Fibroblast of gingiva (primary cell): ENCODE measurements at regions not wholly inside any gene's neighbourhood (a gene's known extent, or its start where the extent isn't known, plus 50 kb on each side); places are given as distances from the start of the nearest gene placed in this dataset.
A peak's percentile ranks its signal among the peaks of the same experiment; 100 is the strongest.

Source experiments
- DNase-seq: peaks from one replicate; pipeline ENCODE4 v3.0.0-alpha.2; 2011; ENCODE audit warnings: low read depth

DNA sequence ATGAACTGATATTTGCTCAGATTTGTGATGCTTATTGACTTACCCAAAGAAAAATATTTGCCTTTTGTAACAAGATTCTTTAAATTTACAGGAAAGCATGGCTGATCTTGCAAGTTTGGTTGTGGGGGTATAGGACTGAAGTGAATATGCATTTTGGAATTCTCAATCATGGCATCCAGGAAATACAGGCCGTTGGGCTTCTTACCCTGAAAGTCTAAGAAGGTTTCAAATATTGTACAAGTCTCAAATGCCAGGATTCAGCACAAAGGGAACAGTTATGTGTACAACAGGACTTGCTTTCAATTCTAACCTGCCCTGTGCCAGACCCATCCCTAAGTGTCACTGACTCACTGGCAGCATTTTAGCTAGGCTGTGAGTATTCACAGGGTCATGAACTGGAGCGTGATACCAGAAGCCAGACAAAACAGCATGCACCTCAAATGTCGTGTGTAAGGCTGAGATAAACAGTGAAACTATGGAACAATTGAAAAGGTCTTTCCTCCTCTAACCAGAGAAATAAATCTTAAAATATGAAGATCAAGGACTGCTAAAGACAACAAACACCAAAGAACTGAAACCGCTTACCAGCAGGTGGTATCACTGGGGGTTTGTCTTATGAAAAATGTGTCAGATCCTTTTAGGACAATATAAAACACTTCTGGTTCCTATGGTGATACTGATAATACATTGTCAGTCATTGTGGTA, 168.6 kb upstream of the RGMB start:
- DNase-seq = no peak

DNA sequence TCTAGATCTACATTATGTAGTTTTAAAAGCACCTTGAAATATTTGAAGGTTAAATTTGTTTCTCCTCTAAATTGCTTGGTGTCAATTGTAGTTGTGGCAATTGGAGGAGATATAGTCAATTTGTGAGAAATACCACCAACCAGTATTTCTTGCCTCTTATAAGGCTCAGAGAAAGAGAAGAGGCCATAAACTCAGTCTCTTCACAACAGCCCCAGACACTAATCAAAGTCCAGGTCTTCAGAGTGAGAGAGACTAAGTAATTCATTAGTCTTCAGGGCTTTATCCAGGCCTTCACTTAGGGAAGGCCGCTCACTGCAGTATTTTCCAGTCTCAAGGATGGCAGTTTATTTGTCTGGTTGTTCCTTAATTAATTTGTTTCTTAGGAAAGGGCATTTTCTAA, 168.0 kb upstream of the RGMB start:
- DNase-seq = no peak

DNA sequence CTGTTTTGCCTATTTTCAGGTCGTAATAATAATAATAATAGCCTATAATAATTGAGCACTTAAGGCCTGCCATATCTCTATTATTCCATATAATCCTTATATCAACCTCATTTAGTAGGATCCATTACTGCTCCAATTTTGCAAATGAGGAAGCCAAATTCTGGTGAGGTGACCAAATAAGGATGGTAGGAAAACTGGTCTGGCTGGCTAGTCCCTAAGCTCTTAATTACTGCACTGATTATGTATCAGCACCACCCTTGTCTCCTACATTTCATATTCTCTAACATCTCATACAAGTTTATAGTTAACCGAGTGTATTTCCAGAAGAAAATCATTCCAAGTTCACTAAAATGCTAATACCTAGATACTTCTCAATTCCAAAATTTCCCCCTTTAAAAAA, 166.5 kb upstream of the RGMB start:
- DNase-seq = no peak

DNA sequence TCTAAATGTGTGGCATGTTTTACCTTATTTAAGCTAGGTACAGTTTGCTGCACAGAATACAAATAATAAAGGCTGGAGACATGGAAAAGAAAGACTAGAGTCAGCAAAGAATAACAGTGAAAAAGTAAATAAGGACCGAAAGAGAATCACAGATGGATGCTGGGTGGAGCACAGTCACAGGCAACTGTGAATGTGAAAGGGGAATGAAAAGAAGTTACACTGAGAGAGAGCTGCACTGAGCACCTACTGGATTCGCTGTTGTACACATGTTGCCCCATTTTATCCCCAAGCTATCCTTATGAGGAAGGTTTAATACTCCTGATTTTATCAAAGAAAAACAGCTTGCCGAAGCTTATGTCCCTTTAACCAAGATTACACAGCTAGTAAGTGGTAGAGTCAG, 165.4 kb upstream of the RGMB start:
- DNase-seq = no peak

DNA sequence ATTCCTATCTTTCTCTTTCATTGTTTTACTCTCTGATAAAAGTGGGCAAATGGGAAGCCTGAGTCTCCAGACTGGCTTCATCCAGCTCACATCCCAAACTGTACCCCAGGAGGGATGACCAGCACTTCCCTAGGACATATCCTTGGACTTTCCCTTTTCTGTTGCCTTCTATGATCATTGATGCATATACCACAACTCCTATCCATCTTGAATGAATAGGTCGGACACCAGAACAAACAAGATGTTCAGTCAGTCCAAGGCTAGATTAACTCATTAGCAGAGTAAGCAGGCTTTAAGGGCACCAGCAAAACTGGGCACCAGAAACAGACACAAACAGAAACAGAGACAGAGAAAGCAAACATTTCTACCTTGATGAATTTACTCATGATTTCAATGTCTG, 159.1 kb upstream of the RGMB start:
- DNase-seq = no peak

- no peak for DNase-seq
These were observed 151.6 kb upstream of the RGMB start for GRCh38 chr5:98621821-98622220.

DNA sequence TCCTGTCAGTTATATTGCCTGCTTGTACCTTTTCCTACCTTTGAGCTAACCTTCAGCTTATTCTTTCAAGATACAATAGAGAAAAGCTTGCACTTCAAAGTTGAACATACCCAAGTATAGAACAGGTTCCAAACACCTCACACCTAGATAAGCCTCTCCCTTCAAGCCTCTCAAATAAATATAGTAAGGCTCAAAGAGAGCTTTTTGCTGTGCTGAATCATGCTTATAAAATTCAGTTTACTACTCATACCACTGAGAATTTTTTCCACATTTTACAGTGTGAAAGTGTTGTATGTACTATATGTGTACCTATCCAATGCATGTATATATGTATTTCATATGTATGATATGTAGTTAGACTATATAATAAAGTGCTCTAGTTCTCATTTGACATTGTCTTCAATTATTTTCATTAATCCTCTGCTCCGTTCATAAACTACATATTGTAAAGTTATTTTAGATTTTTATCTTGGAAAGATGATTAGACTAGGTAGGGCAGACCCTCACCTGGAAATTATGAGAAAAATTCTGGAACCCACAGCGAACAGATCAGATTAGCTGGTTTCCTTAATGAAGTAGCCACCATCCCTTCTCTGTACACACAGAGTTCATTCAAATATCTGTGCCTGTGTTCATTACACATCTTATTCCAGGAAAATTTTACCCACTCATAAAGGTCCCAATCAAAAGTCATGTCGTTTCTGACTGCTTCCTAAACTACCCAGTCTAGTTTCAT, 149.2 kb upstream of the RGMB start:
- DNase-seq = no peak

- DNase-seq = no peak
These were observed 146.3 kb upstream of the RGMB start for GRCh38 chr5:98627121-98627520.

DNA sequence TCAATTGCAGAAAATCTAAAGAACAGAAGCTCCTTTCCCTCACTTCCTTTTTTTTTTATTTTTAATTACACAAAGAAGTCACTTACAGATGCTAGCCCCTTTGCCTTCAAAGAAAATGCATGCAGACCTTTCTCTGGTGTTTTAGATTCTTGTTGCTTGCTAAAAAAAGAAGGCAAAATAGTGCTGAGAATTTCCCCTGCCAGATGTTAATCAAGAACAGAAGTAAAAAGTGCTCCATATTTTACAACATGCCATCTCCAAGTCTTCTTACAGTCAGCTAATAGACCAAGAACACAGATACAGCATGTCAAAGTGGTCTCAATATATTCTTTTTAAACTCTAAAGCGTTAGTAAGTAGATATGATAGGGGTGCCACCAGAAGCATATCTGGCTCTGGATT, 142.8 kb upstream of the RGMB start:
- peak; percentile 18 for DNase-seq

DNA sequence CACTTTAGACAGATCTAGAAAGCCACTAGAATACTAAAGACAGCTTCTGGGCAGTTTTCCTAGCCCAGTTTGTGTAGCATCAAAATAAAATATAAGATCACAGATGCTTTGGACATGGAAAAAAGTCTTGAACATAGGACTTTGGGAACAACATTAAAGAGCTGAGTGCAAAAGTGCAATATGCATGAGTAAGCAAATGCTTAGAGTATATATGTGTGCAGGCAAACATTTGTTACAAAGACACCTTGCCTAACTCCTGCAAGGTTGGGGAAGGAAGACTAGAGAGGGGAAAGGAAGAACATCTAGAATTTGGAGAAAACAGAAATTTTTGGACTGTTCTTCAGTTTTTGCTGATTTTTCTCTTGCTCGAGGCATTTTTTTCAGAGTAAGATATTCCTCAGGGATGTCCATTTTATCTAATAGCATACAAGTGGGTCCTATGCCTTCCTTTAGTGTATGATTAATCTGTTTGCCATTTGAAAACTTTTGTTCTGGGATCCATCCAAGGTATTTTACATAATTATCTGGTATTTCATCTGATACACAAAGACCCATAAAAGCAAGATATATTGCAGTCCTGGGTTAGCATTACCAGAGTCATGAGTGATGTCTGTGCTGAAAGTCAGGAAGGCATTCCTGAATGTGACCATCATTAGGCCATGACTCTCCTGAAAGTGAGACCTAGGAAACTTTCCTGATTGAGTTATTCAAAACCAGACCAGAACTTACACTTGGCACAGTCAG, 142.0 kb upstream of the RGMB start:
- DNase-seq = peak; percentile 82

DNA sequence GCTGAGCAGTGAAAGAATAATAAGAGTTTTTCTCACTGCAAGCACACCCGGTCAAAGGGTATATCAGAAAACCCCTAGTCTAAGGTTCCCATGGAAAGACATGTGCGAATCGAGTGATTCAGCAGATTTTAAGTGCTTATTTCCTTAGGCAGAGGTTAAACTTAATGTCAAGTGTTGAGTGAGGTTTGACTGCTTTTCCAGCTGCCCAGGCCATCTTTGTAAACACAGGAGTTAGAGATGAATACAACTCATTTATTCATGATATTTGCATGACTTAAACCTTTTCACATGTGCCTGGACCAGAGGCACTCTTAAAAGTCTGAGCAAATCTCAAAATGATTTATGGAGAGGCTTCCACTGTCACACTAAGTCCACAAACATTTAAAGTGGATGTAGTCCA, 137.8 kb upstream of the RGMB start:
- no peak for DNase-seq

GRCh38 chr5:98637116-98637515, 136.3 kb upstream of the RGMB start:
- no peak for DNase-seq

- no peak for DNase-seq
These were observed 135.9 kb upstream of the RGMB start for GRCh38 chr5:98637557-98637956.

- no peak for DNase-seq
These were observed 135.4 kb upstream of the RGMB start for GRCh38 chr5:98638111-98638510.

- DNase-seq = no peak
These were observed 134.8 kb upstream of the RGMB start for GRCh38 chr5:98638701-98639100.

GRCh38 chr5:98639274-98639673, 134.2 kb upstream of the RGMB start:
- no peak for DNase-seq

DNA sequence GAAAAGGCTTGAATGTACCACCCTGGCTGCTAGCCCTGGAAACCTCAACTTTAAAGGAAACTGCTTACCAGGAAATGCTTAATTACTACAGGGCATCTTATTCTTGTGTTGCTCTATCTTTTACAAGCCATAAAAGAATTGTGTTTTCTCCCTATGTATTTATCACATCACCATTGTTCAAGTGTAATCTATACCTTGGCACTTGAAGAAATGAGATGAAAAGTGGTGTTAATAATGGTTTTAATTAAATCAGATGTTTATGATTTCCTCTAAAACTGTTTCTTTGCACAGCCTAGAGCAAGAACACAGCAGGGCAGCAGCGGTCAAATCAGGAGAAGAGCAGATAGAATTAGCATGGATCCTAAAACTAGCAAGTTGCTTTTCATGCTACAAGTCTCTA, 131.8 kb upstream of the RGMB start:
- no peak for DNase-seq

GRCh38 chr5:98643569-98643968, 129.9 kb upstream of the RGMB start:
- no peak for DNase-seq

- DNase-seq = no peak
These were observed 121.7 kb upstream of the RGMB start for GRCh38 chr5:98651715-98652114.

DNA sequence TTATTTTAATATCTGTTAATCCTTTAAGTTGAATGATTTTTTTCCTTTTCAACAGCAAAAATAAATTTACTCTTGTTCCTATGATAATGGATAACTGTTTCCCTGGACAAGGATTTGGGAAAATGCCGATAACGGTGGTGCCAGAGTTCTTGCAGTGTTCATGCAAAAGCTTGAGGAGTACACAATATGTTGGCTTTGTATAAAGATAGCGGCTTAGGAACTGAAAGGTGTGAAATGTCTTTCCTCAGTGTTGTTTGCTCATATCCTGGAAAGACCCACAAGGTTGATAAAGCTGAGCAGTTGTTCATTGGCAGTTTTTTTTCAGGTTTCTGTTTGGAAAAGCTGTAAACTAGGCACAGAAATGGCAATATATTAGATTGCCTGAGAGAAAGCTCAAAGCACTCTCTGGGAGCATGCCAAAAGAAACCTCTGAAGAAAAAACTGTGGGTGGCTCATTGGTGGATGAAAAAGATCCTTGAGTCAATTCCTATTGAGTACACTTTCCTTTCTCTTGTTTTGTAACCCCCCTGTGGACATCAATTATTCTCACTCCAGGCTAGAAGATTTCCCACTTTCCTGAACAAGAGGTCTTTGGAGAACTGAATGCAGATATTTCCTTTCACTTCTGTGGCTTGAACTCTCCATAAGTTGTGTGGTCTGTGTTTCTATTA, 117.2 kb upstream of the RGMB start:
- no peak for DNase-seq

DNA sequence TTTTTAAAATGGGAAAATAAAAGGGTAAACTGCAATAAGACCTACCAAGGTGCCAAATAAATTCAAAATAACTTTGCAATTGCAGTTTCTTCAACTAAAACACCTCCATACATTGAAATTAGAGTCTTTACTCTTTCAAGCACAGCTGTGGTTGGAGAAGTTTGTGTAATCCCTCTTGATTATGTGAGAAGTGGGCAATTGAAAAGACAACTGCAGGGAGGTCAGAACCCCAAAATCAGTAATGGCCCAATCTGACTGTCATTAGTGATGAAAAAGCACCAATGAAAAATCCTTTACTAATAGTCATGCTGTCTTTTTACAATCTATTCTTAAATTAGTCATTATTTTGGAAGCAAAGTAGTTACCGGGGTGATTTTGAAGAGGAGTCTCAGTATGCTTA, 116.7 kb upstream of the RGMB start:
- no peak for DNase-seq

DNA sequence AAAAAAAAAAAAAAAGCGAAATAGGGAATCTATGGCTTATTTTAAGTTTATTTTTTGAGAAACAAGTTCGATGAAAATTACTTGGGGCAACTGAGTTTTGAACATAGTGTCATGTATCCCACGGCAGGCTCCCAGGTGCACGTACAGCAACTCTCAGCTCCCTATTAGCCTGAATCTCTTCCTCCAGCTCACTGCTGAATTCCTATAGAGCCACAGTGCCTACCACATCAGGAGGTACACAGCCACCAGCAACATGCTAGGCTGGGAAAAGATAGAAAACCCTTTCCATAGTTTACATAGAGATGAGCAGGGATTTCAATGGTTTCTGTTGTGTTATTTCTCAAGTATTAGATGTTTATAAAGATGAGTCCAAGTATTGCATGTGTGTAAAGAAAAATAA, 115.9 kb upstream of the RGMB start:
- no peak for DNase-seq

DNA sequence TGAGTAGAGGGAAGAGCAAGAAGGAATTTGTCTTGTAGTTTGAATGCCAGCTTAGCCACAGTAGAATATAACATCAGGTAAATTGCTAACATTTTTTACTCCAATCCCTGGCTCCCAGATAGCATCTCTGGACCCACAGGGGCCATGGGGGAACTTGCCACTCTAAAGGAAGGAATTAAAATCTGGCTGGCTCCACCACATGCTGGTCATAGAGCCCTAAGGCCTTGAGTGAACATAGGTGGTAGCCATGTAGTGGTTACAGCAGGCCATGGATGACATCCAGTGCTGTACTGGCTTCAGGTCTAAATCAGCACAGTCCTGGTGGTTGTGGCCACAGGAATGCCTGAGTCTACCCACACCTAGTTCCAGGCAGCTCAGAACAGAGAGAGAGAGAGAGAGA, 109.9 kb upstream of the RGMB start:
- no peak for DNase-seq
